SW 1271 (cell line): ENCODE measurements at regions not wholly inside any gene's neighbourhood (a gene's known extent, or its start where the extent isn't known, plus 50 kb on each side); places are given as distances from the start of the nearest gene placed in this dataset.
"Not testable (repeated sequence)": the region's sequence is repeated elsewhere in the genome, so short reads cannot be mapped to it uniquely, and the experiment has no call there.

ENCODE experiments used
- DNase-seq, 2 experiments: peaks; one replicate each; lab custom pipeline; 2025; lab: John Stamatoyannopoulos, UW

DNA sequence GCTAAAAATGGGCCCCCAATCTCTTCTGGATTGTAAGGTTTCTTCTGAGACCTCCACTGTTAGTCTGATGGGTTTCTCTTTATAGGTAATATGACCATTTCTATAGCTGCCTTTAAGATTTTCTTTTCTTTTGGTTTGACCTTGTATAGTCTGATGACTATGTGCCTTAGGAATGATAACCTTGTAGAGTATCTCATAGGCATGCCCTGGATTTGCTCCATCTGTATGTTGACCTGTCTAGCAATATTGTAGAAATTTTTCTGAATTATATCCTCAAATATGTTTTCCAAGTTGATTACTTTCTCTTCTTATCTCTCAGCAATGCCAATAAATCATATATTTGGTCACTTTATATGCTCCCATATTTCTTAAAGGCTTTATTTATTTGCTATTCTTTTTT is 1403.8 kb upstream of the GOT2 start:
- no peak for DNase-seq

DNA sequence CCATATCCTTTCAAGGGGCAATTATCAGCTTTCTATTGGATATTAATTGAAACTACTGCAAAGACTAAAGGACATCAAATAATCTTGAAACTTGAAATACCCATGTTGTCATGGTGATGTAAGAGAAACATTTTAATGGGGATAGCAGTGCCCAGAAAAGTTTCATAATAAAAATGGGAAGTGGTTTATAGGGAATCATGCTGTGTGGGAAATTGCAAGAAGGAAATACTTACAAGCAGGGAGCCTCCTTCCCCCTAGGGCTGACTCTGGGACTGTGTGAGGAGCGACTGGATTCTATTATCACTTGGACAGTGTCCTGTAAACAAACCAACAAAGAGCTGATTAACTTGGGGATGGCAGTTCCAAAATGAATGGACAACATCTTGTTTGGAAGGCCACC is 1393.1 kb upstream of the GOT2 start:
- no peak for DNase-seq

DNA sequence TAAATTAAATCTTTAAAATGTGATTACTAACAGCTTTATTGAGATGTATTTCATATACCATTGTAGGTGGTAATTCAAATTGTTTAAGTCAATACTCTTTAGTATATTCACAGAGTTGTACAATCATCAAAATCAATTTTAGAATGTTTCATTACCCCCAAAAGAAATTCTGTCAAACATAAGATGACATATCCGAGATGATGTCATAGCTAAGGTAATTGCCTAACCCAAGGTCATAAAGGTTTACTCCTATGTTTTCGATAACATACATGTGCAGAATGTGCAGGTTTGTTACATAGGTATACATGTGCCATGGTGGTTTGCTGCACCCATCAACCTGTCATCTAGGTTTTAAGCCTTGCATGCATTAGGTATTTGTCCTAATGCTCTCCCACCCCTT is 1392.0 kb upstream of the GOT2 start:
- DNase-seq, result not testable (repeated sequence)

DNA sequence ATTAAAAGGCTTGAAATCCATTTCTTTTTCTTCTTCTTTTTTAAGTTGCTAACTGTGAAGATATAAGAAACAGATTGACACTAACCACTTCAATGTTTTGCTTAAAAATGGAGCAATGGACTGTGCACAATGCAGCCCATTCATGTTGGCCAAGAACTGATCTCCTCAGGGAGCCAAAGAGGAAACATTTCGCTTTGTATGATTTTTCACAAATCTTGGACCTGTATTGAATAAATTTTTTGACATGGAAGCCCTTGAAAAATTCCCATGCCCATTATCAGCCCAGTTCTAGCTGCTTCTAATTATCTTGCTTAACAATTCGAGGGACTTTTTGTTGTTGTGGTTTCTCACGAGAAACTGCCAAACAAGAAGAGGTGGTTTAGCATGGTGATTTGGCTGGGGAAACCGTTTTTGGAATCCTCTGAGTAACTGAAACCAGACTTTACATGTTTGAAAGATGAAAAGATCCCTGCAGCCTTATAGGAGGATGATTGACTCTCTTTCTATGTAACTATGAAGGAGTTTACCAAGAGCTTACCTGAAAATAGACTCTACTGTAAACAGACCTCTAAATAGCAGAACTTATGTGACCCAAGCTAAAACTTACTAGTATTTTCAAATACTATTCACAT is 1389.4 kb upstream of the GOT2 start:
- DNase-seq, result no peak

DNA sequence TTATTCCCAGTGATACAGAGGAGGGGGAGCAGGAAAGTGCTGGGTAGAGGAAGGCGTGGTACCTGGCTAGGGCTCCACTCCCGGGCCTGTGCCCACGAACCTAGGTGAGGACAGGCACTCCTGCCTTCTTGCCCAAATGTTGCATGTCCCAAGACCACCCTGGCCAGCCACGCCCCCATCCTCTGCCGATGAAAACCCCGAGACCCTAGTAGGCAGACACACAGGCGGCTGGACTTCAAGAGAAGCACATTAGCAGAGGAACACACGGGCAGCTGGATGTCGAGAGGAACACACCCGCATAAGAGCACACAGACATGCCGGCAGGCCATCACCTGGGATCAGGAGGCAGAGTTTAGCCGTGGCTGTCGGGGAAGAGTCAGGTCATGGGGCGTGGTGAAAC is 1386.5 kb upstream of the GOT2 start:
- DNase-seq, result no peak

DNA sequence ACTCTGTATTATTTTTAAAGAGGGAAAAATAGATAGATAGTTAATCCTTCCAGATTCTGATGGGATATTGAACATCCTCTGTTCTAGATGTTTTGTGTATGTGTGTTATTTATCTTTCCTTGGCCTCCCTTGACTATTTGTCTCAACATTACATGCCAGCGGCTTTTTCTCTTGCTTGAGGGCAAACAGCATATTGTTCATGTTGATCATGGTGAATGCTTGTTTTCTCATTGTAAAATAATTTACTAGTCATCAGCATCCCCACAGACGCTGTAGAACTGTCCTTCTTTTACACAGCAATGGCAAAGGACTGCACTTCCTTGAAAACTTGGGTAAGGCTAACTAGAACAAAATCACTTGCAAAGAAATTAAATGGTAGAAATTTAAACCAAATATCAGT is 1376.4 kb upstream of the GOT2 start:
- DNase-seq, result no peak

DNA sequence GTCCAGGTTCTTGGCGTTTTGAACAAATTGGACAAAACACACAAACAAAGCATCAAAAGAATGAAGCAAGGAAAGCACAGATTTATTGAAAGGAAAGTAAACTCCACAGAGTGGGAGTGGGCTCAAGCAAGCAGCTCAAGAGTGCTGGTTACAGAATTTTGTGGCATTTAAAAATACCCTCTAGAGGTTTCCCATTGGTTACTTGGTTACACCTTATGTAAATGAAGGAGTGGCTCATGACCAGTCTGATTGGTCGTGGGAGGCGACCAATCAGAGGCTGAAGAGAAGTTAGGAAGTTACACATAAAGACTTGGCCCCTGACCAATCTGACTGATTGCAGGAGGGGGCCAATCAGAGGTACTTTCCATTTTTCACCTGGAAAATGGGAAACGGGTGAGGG is 1373.8 kb upstream of the GOT2 start:
- DNase-seq, result no peak

DNA sequence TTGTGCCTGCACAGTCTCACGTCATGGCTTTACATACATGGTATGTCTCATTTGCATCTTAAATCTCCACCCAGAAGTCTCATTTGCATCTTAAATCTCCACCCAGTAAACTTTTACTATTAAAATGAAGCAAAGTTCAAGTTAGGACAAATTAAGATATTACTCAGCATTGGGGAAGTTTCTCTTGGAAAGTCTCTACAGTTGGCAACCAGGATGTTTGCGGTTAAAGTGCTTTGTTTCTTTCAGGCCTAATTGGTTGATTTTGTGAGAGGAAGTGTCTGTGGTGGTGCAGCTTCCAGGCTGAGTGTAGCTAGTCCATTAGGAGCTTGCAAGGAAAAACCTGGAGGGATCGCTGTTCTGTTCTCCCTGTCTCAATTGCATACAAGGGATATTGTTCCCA is 1373.3 kb upstream of the GOT2 start:
- no peak for DNase-seq

DNA sequence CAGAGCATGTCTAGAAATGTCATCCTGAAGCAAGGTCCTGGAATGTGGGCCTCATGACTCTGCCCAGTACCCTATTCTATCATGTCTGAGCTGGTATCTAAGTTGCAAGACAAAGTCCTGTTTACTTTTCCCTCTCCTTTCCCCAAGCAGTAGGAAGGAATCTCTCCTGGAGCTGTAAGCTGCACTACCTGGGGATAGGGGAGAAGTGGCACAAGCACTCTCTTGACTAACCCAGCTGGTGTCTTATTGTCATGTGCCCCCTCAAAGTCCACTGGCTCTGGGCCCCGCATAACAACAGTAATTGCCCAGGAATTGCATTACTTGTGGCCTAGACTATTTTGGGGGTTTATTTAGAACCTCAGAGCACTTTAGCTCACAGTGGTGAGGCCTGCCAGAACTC is 1366.3 kb upstream of the GOT2 start:
- no peak for DNase-seq

DNA sequence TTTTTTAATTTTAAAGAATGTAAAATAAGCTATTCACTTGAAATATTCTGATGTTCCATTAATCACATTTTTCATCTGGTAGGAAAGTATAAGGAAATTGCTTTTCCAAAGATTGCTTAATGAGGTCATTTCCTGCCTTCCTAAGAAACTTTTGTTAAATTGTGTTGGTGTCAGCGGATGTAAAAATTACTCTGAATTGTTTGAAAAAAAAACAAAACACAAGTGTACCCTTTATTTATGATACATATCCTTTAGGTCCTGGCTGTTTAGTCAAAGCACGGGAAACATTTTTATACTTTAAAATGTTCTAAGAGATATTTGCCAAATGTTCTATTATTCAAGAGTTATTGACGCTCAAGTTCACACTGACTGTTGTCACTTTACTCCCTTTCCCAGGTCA is 1357.4 kb upstream of the GOT2 start:
- DNase-seq, result no peak

DNA sequence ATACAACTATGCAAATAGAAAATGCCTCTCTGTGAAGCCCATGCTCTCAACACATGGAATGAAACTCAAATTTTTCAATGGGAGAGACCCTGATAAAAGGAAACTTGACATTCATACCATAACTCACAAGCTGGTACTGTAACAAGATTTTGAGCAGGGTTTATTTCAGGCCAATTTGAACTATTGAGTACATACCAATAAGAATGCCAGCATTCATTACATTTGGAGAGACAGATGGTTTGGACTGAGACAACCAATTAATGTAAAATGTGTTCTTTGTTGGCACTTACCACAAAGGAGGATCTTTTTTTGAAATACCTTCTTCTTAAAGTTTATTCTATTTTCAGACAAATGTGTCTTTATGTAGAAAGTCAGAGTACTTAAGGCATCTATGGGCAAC is 1357.0 kb upstream of the GOT2 start:
- DNase-seq, result no peak

DNA sequence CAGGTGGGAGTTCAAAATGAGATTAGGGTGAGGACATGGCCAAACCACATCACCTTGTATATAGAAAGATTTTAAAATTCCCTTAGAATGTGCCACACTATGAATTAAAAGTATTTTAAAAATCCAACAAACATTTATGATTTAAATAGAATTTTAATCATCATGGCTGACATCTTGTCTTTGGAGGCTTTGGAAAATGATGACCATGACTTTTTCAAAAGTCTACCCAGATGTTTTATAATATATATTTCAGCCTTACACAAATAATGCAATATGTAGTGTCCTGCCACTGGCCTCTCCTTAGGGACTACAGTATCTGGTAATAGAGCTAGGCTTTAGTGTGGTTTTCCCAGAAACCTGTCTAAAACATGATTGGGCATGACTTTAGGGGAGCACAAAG is 1353.4 kb upstream of the GOT2 start:
- DNase-seq, result no peak

DNA sequence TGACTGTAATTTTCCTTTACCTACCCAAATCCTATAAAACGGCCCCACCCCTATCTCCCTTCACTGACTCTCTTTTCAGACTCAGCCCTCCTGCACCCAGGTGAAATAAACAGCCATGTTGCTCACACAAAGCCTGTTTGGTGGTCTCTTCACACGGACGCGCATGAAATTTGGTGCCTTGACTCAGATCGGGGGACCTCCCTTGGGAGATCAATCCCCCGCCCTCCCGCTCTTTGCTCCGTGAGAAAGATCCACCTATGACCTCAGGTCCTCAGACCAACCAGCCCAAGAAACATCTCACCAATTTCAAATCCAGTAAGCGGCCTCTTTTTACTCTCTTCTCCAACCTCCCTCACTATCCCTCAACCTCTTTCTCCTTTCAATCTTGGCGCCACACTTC is 1344.7 kb upstream of the GOT2 start:
- not testable (repeated sequence) for DNase-seq

DNA sequence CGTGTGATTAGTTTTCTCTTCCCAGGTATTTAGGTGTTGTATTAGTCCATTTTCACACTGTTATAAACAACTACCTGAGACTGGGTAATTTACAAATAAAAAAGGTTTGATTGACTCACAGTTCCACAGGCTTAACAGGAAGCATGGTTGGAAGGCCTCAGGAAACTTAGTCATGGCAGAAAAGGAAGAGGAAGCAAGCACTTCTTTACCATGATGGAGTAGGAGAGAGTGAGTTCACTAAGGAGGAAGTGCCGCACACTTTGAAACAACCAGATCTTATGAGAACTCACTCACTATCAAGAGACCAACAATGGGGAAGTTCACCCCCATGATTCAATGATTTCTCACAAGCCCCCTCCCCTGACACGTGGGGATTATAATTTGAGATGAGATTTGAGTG is 1343.7 kb upstream of the GOT2 start:
- no peak for DNase-seq

DNA sequence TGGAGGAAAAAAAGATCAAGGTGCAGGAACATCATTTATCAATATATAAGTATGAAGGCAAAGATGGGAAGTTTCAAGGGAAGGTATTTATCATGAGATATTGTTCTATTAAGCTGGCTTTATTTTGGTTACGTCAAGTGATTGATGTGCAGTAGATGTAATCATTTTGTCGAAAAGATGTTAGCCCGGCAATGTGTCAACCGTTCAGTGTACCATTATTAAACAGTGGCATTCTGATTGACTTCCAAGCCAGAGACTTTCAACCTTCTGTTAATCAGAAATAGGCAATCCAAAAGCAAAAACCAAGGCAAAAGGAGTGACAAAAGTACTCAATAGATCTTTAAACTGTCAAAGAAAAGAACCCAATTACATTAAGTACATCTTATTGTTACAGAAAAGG is 1340.3 kb upstream of the GOT2 start:
- DNase-seq, result no peak

DNA sequence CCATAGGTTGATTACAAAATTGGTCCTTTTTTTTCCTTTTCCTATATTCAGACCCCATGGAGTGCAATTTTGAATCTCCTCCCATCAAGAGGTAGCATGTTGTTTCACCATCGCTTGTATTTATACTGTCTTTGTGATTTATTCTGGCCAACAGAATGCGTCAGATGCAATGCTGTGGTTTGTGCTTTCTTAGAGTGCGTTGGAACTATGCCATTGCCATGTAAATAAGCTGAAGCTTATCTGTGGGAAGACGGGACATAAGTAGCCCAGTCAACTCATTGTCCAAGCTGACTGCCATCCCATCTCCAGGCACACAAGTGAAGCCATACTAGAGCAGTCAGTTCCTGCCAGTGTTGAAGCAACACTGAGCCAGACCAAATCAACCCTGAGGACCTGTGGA is 1339.3 kb upstream of the GOT2 start:
- DNase-seq, result no peak

DNA sequence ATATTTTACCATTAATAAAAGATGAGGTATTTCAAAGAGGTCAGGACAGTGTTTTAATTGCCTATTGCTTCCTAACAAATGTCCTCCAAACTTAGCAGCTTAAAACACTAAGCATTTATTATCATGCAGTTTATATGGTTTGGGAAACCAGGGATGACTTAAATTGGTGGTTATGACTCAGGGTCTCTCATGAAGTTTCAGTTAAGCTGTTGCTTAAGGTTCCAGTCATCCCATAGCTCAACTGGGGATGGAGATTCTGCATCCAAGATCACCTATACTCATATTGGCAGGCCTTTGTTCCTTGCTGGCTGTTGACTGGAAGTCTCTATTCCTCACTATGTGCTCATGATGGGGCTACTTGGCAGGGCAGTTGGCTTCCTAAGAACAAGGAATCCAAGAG is 1329.9 kb upstream of the GOT2 start:
- DNase-seq, result no peak

DNA sequence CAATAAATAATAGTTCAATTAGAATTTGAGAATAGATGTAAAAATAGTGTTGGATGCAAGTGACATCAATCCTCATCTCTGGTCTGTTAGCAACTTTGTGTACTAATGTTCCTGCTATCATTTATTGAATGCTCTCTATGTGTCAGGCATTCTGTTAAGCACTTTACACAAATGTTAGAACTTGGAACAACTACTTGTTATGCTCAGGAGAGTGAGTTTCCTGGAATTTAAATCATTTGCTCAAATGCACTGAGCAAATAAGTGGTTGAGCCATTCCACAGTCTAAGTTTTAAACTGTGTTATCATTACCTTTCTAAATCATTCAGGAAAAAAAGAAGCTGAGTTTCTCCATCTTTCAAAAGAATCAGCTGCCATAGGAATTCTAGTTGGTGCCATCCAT is 1327.3 kb upstream of the GOT2 start:
- DNase-seq, result no peak

DNA sequence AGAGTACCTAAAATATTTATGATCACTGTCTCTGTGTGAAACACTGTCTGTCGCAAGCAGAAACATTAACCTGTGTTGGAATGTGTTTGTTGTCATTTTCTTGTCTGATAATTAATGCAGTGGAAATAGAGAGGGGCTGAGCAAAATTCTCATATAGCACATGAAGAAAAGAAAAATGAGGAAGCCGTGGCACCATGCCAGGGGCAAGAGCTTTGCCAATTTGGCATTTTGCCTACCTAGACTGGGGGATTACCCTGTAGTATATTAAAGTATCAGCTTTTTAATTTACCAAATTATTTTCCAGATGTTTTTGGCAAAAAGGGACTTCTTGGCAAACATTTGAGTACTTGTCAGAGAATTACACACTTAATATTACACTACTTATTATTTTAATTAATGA is 1326.6 kb upstream of the GOT2 start:
- DNase-seq, result no peak

DNA sequence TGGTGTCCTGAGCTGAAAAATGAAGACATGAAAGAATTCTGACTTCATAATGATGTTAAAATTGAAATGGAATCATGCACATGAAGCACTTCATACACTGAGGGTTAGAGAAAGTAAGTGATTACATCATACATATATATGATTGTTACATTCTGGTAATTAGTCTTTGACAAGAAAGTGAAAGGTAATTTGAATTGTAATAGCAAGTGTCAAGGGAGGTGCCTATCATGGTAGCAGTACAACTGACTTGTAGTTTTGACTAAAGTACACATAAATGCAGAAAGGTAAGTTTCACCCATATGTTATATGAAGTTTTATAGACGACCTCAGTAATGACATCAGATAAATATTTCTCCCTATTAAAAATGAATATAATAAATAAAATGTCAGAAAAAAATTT is 1325.0 kb upstream of the GOT2 start:
- no peak for DNase-seq

DNA sequence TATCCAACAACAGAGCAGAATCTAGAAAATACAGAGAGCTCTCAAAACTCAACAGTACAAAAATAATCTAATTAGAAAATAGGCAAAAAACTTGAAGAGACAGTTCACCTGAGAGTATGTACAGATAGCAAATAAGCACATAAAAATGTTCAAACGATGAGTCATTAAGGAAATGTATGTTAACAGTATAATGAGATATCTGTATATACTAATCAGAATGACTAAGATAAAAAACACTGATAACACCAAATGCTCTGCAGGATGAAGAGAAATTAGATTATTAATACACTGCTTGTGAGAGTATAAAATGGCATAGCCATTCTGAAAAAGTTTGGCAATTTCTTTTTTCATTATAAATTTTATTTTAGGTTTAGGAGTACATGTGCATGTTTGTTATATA is 1307.6 kb upstream of the GOT2 start:
- no peak for DNase-seq

DNA sequence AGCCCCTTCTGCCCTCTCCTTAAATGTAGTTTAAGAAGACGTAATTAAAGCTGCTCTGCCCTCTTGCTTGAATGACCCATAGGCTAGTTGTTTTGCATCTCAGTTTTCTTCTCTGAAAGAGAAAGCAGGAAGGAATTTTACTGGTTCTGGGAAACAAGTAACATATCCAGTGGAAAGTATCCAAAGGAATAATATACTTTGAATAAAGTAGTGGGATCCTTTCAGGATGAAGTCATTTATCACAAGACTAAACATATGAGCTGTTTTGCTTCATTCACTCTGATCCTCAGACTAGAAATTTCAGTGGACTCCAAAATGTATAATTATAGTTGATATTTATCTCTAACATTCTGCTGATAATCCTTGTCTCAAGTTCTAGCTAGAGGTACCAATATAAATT is 1297.6 kb upstream of the GOT2 start:
- DNase-seq, result no peak

DNA sequence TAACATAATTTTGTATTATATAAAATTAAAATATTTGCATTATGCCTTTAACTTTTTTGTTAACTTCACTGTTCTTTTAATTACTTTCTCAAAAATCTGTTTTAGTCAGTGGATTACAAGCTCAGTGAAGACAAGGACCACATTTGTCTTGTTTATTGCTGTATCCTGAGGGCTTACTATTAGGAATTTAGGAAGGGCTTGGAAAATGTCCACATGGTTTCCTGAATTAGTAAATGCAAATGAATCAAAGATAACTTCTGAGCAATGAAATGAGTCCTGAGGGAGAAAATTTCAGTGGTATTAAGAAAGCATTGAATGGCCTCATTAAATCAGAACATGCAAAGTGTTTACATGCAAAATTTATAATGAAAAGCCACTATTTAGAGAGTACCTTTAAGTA is 1293.2 kb upstream of the GOT2 start:
- no peak for DNase-seq

DNA sequence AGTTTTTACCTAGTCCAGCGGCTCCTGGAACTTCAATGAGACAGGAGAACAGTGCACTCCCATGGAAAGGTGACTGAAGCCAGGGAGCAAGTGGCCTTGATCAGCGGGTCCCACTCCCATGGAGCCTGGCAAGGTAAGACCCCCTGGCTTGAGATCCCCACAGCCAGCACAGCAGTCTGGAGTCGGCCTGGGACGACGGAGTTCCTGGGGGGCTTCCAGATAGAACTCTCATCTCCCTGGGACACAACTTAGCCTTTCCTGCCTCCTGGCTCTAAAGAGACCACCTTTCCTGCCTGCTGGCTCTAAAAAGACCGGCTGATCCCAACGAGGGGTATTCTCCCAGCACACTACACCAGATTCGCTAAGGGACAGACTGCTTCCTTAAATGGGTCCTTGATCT is 1279.0 kb upstream of the GOT2 start:
- DNase-seq, result no peak

DNA sequence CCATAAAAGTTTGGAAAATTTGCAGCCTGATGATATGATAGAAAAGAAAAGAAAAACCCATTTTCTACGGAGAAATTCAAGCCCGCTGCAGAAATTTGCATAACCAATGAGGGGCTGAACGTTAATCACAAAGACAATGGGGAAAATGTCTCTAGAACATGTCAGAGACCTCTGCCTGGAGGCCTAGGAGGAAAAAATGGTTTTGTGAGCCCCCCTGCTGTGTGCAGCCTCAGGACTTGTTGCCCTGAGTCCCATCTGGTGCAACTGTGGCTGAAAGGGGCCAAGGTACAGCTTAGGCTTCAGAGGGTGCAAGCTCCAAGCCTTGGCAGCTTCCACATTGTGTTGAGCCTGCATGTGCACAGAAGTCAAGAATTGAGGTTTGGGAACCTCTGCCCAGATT is 1267.4 kb upstream of the GOT2 start:
- no peak for DNase-seq
